GM18868 (cell line): ENCODE measurements at regions not wholly inside any gene's neighbourhood (a gene's known extent, or its start where the extent isn't known, plus 50 kb on each side); places are given as distances from the start of the nearest gene placed in this dataset.

Experiments used
- ATAC-seq: cut with Tn5 transposase; IDR thresholded peaks from one replicate; pipeline ENCODE4 v1.9.1; 2021; ENCODE audit warnings: mild to moderate bottlenecking, moderate library complexity; ENCODE audit not compliant: unreplicated experiment

DNA sequence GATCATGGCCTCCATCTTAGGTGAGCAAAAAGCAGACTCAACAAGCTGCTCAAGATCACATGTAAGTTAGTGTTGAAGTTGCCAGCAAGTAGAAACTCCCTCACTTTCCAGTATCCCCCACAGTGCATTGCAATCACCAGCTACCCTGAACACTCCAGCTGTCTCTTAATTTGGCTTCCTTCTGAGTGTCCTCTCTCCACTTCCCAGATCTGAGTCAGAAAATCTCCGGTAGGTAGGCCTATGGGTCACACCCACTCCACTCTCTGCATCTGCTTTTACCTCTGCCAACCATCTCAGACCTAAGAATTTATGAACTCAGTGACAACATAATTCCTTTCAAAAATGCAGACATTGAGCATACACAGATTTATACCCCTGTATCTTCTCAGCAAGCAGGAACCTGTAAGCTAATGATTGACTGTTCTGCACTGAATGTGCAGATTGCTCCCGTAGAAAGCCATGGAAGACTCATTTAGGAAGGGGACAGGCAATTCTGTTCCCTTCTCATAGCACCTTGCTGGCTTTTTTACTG is 656.9 kb downstream of the EPHA4 start:
- ATAC-seq = no peak

DNA sequence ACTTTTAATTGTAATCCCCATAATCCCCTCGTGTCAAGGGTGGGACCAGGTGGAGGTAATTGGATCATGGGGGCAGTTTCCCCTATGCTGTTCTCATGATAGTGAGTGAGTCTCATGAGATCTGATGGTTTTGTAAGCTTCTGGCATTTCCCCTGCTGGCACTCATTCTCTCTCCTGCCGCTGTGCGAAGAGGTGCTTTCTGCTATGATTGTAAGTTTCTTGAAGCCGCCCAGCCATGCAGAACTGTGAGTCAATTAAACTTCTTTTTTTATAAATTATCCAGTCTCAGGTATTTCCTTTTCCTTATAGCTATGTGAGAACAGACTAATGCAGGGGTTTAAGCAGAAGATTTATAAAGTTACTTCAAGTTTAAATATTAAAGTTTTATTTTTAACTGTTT is 655.2 kb downstream of the EPHA4 start:
- ATAC-seq = no peak

DNA sequence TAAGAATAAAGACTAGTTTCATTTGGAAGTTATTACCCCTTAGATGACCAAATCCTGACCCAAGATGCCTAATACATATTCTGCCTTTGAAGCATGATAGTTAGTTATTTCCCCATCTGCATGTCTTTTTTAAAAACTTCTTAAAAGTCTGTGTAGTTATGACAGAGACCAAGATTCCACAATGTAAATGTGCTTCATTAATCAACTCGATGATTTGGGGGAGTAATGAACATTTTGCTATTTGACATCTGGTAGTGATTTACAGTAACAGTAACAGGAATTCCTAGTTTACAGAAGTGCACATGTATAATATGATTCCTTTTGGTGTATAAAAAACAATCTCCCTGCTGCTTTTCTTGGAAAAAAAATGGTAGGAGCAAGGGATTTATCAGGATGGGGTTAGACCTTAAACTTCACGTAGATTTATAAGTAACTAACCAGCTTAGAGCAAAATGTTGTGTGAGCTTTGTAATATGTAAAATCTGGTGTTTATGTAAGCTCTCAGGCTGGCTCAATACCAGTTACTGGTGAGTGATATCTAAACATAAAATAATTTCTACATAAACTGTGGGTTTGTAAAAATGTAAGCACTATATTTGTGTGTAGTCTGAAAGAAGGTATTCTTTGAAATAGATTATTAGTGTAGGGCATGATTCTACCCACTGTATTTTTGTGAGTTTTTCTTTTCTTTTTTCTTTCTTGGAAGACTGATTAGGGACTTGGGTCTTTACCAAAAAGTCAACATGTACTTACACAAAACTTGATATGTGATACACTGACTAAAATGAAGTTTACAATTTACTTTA is 641.6 kb downstream of the EPHA4 start:
- no peak for ATAC-seq

DNA sequence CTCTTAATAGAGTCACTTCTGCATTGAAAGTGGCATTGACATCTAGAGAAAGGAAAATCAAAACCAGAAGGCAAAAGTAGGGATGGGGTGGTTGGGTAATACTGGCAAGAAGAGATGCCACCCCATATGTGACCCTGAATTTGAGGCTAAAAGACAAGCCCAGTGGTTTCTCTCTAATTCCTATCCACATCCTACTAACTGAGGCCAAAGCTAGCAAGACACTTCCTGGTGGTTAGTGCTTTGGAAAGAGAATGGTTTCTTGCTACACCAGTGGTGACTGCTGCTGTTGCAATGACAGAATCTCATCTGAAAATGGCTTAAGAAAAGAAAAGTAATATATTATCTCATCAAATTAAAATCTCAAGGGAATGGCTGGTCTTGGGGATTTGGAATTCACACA is 640.6 kb downstream of the EPHA4 start:
- no peak for ATAC-seq

DNA sequence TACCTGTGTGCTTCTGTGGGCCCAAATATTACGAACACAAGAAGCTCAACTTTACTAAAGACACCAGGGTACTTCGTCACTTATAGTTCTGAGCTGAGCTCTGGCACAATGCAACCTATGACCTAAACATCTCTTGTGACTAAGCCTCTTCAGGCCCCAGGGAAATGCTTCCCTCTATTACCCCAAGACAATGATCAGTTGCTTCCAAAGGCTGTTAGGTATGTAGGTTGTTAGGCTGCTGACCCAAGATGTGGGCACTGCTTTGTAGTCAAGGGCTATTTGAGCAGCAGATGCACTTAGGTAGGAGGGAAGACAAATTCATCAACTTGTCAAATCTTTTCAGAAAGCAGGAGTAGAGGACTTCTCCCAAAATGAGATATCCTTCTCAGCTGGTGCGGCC is 640.1 kb downstream of the EPHA4 start:
- ATAC-seq = no peak

GRCh38 chr2:220935789-220936321 is 636.2 kb downstream of the EPHA4 start:
- ATAC-seq = peak; percentile 61

DNA sequence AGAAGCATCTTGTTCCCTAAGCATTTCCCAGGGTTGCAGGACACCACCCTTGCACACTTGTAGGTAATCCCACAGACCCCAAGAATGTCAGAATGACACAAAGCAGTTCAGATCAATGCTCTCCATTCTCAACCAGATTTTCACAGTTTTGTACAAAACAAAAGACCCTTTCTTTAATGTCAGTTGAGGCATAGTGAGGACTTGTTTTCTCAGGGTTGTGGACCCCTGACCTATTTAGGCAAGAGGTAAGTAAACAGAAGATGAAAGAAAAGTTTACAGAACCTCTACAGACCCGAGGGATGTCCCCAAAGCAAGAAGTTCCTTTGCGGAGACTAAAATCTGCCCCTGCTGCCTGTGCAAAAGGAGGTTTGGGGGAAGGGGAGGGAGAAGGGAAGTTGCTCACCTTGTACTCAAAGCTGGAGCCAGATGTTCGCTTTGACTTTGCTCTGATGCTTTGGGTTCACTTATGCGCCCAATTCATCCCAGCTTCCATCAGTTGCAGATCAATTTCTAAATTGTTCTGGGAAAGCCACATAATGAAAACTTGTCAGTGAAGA is 635.4 kb downstream of the EPHA4 start:
- no peak for ATAC-seq

- ATAC-seq = no peak
Observed at GRCh38 chr2:220937245-220937644, 634.9 kb downstream of the EPHA4 start.

DNA sequence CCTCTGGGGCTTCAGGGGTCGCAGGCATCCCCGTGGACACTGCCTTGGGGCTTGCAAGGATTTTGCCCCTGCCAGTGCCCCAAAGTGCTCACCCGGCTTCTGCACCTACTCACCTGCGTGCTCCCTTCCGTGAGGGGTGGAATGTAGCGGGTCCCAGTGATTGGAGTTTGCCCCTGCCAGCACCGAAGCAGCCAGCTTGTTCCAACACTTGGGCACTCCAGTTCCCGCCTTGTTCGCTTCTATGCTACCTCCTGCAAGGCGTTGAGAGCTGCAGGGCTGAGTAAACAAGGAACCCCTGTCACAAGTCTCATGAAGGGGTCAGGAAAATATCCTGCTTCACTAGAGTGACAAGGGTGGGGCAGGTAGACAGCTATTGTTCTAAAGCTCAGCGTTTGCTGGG is 631.5 kb downstream of the EPHA4 start:
- no peak for ATAC-seq

DNA sequence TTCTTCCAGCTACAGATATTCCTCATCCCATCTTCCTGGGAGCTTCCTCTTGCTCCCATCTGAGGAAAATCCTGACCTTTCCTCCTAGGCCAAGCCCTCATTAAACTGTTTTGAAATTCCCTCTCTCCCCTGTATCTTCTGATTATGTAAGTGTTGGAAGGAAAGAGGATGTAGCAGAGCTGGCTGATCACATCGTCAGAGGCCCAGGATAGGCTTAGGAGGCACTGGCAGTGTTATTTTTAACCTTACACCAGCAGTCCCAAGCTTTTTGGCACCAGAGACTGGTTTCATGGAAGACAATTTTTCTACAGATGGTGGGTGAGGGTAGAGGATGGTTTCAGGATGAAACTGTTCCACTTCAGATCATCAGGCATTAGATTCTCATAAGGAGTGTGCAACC is 630.4 kb downstream of the EPHA4 start:
- no peak for ATAC-seq

- no peak for ATAC-seq
Observed at GRCh38 chr2:220946552-220946951, 625.6 kb downstream of the EPHA4 start.

DNA sequence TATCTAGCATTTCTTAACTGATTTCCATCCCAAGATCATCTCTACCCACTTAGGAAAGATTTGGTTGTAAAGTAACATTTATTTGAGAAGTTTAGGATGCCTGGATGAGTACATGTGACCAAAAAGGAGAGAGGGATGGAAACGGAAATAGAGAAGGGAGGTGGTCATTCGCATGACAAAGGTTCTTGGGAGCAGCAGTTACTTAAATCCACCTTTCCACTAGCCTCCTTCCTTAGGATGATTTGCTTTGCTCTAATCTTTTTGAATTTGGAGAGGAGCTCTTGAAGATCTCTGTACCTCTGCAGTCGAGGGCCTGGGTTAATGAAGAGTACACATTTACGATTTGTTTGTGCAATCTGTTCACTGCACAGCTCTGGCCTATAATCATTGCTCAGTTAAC is 623.5 kb downstream of the EPHA4 start:
- ATAC-seq = no peak

- ATAC-seq = no peak
Observed at GRCh38 chr2:220949466-220949865, 622.6 kb downstream of the EPHA4 start.

- ATAC-seq = no peak
Observed at GRCh38 chr2:220955776-220956175, 616.3 kb downstream of the EPHA4 start.

GRCh38 chr2:220956429-220956828 is 615.7 kb downstream of the EPHA4 start:
- ATAC-seq = no peak

- no peak for ATAC-seq
Observed at GRCh38 chr2:220959391-220959802, 612.7 kb downstream of the EPHA4 start.

- no peak for ATAC-seq
Observed at GRCh38 chr2:220961143-220961860, 610.8 kb downstream of the EPHA4 start.

DNA sequence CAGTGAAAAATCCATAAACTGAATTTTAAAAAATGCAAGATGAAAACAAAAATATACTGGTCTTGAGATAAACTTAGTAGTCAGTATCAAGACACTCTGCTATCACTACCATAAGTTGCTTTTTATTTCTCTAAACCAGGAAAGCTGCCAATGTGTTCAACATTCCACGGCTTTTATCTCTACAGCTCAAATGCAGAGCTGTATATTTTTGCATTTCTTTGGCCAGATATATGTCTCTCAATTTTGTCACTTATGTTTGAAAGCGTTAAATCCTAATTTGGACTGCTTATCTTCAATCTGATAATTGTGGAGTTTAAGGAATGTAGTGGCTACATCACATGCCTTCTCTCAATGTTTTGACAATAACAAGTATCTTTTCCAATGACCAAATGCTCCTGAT is 609.5 kb downstream of the EPHA4 start:
- ATAC-seq = no peak

- no peak for ATAC-seq
Observed at GRCh38 chr2:220963076-220963475, 609.0 kb downstream of the EPHA4 start.

GRCh38 chr2:220963930-220964329 is 608.2 kb downstream of the EPHA4 start:
- ATAC-seq = no peak

- ATAC-seq = no peak
Observed at GRCh38 chr2:220966636-220967035, 605.5 kb downstream of the EPHA4 start.

- no peak for ATAC-seq
Observed at GRCh38 chr2:220969348-220969747, 602.8 kb downstream of the EPHA4 start.
